Activated T-cell treated with anti-CD3 and anti-CD28 coated beads for 1 hour (primary cell): ENCODE measurements at regions not wholly inside any gene's neighbourhood (a gene's known extent, or its start where the extent isn't known, plus 50 kb on each side); places are given as distances from the start of the nearest gene placed in this dataset.
"Not testable (repeated sequence)": the region's sequence is repeated elsewhere in the genome, so short reads cannot be mapped to it uniquely, and the experiment has no call there.

ENCODE experiments used
- DNase-seq: peaks from one replicate; pipeline ENCODE4 v3.0.0-alpha.2; 2020; ENCODE audit warnings: low read depth

DNA sequence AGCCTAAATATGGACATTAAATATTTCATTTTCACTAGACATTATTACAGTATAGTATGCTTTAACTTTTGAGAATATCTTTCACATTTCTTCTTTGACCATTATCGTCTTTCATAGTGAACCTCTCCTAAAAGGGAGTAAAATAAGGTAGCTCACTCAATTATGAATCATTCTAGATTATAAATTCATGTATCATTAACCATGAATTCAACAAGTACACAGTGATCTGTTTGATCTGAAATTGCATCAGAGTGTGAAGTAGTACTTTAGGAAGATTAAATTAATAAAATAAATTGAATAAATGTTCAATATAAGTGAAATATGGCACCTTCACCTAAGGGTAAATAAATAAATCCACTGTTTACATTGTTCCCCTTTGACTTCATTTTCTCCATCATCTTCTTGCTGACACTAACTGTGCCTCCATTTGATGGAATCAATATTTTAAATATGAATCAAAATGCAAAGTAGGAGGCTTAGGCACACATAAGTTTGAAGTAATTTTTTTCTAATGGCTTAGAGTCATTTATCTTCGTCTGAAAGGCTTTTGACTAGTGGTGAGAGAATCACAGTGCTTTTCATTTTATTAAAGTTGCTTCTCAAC, 174.1 kb upstream of the MDFIC2 start:
- DNase-seq: no peak

DNA sequence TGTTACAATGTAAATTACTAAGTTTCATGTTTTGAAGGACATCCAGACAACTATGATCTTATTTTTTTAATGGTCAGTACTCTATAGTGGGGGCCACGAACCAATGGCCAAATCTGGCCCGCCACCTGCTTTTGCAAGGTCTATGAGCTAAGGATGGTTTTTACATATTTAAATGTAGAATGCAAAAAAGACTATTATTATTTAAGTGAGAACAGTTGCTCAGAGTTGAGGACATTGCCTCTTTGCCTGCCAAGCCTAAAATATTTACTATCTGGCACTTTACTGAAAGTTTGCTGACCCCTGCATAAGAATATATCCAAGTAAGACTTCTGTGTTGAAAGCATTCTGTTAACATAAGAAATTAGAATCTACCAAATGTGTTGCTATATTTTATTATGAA, 163.7 kb upstream of the MDFIC2 start:
- DNase-seq: no peak

DNA sequence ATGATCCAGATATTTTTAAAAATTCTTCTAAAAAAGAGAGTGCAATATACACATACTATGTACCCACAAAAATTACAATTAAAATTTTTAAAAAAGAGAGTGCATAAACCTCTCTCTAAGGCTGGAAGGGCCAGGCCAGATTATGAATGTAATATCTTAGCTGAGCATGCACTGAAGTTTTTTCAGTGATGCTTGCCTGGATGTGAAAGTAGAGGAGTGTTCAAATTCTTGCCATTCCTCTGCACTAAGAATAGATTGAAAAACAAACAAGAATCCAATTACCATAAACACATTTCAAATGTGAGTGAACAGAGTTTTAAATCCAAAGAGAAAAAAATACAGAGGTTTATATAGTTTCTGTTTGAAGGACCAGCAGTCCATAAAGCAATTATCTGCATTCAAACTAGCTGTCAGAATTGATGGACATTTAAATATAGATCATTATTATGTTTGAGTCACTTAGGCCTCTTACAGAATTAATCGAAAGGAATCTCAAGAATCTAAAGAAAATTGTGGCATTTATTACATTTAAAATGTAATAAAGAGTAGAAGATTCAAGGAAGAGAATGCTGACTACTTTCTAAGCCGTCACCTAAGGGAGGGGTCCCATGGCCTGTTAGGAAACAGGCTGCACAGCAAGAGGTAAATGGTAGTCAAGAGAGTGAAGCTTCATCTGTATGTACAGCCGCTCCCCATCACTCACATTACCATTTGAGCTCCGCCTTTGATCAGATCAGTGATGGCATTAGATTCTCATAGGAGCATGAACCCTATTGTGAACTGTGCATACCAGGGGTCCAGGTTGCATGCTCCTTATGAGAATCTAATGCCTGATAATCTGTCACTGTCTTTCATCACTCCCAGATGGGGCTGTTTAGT, 159.3 kb upstream of the MDFIC2 start:
- no peak for DNase-seq

DNA sequence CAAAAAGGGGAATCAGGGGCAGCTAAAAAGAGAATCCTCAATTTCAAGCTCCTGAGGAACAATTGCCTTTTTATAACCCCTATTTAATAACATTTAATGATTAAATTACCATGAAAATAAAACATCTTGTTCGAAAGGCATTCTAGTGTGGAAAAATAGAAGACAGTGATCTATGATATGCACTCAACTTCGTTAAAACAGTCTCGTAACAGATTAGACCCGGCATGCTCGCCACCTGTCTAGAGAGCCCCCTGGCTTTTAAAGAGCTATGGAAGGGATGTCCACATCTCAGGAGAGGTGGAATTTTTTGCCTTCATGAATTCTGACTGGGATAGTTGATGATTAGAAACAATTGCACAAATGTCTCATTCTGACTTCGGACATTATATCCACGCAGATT, 153.7 kb upstream of the MDFIC2 start:
- no peak for DNase-seq

DNA sequence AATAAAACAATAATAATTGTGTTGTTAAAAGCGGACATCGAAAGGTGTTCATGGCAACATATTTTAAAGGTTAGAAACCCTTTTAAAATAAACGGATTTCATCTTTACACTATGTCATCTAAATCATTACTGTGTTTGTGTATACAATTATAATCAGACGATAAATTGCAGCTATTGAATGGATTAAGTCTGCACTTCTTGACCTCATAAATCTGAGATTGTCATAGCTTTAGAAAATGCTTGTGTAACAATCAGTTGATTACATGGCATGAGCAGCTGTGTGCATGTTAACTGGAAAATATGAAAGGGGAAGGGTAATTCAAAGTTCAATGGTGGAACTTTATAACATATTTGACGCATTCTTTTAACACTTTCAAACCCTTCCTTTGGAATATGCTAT, 152.4 kb upstream of the MDFIC2 start:
- no peak for DNase-seq

DNA sequence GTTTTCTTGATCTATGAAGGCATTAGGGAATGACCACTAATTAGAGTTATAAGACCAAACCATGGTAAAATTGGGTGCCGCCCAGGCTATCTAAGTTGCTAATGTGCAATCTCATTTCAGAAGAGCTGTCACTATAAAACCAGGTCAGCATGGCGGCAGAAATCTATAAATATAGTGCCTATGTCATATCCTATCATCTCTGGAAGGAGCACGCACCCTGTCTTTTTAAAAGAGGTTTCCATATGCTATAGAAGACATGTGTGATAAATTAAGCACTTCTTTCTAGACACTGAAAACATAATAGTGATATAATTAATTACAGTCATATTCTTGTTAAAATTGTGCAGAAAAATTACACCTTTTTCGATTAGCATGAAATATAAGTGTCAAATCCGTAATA, 152.0 kb upstream of the MDFIC2 start:
- no peak for DNase-seq

DNA sequence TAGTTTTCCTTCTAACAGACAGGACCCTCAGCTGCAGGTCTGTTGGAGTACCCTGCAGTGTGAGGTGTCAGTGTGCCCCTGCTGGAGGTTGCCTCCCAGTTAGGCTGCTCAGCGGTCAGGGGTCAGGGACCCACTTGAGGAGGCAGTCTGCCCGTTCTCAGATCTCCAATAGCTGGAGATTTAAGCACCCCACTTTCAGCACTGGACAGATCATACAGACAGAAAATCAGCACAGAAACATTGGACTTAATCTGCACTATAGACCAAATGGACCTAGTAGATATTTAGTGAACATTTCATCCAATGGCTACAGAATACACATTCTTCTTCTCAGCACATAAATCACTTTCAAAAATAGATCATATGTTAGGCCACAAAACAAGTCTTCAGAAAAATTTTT, 137.8 kb upstream of the MDFIC2 start:
- DNase-seq: not testable (repeated sequence)

DNA sequence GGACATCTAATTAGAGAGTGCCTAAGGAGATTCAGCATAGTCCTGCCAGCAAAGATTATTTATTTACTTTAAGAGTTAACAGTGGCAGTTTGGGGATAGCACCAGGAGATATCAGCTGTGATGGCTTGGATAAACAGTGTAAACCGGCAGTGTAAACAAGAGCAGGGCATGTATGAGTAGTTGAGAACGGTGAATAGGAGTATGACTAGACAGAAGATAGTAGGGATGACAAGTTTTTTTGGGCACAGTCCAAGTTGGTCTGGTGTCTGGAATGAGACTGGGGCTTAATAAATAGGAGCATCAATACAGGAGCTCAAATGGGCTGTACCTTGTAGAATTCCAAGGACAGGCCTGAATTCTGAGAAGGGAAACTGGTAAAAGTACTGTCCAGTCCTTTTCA, 123.0 kb upstream of the MDFIC2 start:
- not testable (repeated sequence) for DNase-seq

DNA sequence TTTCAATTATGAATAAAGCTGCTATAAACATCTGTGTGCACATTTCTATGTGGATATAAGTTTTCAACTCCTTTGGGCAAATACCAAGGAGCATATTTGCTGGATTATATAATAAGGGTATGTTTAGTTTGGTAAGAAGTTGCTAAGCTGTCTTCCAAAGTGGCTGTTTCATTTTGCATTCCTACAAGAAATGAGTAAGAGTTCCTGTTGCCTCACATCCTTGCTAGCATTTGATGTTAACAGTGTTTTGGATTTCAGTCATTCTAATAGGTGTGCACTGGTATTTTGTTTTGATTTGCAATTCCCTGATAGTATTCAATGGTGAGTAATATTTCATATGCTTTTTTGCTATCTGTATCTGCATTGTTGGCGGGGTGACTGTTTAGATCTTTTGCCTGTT, 120.7 kb upstream of the MDFIC2 start:
- DNase-seq: no peak

DNA sequence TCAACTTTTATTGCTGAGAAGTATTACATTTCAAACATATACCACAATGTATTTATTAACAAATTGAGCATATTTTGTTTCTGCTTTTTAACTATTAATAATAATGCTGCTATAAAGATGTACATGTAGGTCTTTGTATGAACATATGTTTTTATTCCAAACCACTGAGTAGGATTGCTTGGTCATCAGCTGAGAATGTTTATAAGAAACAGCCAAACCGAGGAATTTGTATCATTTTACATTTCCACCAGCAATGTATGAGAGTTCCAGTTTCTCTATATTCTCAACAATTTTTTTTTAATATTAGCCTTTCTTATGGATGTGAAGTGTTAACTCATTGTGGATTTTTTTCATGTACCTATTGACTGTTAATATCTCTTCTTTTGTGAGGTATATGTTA, 119.5 kb upstream of the MDFIC2 start:
- DNase-seq: no peak

DNA sequence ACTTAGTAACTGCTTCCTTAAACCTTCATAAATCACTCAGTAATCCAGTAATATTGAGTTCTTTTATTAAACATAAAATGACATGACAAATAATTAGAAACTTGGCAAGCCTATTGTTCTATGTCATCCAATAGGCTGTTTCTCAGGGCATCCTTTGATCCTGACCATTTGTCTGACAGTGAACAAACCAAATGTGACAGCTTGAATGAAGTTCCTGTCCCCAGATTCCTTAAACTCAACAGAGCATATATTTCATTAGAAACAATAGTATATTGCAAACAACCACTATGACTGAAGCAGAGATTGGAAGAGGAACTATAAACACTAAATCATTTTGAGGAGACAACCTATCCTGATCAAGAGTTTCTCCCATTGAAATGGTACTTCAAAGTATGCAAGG, 113.6 kb upstream of the MDFIC2 start:
- no peak for DNase-seq

DNA sequence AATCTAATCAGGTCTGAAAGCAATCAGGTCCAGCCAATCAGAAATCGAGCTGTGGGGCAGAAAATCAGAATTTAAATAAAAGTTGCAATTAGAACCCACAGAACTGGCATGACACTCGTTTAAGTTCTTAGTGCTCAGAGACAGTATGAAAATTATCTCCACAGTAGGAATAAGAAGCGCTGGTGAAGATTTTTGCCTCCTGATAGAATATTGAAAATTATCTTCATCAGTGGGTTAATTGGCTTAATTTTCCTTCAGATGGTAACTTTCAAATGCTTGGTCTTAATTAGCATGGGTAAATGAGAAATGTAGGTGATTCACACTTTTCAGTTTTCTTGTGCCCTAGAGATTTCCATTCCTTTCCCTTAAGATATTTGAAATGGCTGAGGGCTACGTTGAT, 109.1 kb upstream of the MDFIC2 start:
- no peak for DNase-seq

DNA sequence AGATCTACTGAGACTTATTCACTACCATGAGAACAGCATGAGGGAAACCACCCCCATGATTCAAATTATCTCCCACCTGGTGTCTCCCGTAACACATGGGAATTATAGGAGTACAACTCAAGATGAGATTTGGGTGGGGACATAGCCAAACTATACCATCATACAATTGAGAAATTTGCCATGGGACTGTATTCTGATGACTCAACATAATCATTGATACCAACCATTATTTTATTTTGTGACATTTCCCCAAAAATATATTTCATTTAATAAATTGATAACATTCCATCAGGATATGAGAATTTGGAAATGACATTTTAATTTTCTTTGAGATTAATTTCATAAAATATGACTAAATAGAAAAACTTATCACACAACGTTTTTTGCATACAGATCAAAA, 96.6 kb upstream of the MDFIC2 start:
- no peak for DNase-seq

DNA sequence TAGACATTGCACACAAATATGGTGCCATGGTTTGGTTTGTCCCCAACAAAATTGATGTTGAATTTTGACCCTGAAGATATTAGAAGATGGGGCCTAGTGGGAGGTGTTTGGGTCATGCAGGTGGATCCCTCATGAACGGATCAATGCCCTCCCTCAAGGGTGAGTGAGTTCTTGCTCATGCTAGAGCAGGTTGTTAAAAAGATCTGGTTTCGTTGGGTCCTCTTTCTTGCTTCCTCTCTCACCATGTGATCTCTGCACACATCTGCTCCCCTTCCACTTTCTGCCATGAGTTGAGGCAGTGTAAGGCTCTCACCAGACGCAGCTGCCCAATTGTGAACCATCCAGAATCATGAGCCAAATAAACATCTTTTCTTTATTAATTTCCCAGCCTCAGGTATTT, 87.8 kb upstream of the MDFIC2 start:
- no peak for DNase-seq

DNA sequence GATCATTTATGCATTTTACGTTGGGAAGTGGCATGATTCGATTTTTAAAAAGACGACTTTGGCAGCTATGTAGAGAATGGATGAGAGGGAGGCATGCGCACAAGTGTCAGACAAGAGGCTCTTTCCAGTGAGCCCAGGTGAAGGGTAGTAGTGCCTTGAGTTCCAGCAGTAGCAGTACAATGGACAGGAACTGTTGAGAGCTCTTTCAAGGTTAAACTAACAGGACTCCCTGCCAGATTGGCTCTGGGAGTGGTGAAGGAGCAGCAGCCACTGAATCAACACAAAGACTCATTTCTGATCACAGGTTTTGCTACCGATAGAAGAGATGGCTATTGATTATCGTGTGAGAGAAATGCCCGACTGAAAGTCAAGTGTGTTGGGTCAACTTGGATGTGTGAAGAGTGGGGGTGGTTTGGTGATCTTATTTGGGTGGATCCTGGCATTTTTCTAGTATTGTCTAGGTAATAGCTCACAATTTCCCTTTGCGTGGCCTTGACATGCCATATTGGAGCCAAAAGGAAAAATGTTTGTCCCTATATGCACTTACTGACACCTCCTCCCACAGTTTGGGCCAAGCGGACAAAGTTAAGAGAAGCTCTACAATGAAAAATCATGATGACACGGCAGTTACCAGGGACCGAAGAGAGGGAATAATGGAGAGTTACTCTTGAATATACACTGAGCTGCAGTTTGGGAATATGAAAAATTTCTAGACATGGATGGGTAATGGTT, 81.6 kb upstream of the MDFIC2 start:
- DNase-seq: no peak

DNA sequence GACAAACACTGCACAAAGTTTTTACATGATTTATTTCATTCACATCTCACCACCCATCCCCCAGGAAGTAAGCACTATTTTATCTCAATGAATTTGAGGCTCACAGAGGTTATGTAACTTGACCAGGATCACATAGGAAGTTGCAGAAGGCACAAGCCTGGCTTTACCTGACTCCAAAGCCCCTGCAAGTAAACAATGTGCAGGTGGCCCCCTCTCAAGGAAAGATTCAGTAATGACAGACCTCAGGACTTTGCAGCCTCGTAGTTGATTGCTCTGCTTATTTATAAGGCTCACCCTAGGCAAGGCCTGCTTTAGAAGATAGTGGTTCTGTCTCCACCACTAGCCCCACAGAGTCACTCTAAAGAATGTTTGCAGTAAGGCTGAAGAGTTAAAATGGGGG, 79.8 kb upstream of the MDFIC2 start:
- no peak for DNase-seq

DNA sequence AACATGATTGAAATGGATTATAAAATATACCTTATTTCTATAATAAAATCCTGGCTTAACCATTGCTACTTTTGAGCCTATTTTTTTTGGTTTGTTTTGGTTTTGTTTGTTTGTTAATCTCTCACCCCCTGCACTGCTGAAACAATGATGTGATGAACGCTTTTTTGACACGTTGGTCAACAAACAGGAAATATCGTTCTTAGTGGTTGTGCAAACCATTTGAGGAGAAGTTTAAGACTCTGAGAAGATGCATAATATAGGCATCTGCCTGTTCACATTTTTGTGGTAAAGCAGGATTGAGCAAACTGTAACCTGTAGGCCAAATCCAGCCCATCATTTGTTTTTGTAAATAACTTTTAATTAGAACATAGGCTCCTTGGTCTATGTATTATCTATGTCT, 75.5 kb upstream of the MDFIC2 start:
- no peak for DNase-seq

DNA sequence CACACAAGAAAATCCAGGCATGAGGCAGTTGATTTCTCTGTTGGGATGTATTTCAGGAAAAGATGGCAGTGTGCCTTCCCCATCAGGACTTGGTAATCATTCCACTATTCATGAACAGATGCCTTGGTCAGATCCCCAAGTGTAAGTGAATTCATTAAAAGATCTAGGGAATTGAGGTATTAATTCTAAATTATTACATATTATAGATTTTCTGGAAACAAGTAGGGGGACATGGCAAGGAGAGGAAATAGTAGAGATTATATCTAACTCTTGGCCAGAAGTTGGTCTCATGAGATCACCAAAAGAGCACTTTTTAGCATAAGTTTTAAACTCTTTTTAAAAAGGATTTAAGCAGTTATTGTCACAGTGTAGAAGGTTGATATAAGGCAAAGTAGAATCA, 74.4 kb upstream of the MDFIC2 start:
- no peak for DNase-seq

DNA sequence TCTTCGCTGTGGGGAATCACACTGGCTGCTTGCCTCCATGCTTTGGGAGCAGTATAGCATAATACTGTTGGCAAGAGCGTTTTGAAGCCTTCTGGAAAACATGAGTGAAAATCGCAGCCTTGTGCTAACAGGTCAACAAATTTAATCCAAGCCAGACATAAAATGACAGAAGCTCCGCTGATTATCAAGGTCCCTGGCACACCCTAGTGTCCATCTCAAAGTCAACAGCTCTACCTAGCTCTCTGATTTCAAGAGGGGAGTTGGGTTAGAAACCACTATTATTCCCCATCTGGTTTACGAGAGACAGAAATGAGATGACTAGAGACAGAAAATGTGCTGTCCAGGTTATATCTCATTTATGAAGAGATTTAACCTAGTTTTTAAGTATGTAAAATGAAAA, 73.6 kb upstream of the MDFIC2 start:
- no peak for DNase-seq

DNA sequence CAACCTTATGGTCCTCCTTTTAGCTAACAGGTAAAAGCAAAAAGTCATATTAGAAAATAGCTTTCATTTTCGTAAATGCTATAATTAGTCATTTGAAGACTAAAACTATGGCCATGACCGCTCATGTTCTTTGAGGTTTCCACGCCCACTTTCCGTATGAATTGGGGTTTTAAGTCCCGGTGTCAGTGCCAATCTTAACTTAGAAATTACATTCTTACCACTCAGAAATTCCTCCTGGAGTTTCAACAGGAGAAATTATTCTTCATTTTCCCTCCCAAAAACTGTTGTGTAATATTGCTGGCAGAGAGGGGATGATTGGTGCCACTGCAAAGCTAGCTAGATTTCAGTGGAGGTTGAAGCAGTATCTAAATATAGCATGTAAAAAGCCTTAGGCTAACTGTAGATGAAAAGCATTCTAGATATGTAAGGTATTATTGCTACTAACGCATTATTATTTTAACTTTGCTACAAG, 71.0 kb upstream of the MDFIC2 start:
- DNase-seq: no peak

DNA sequence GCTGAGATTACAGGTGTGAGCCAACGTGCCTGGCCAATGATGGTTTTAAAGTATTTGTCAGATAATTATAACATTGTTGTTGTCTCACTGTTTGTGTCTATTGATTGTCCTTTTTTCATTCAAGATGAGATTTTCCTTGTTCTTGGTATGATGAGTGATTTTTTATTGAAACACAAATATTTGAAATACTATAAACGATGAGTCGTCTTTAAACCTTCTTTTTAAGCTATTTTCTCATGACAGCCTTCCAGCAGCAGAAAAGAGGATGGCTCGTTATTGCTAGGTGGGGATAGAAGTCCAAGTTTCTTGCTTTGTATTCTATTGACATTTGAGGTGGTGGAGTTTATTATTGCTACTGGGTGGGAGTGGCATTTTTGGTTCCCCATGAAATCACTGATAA, 61.7 kb upstream of the MDFIC2 start:
- DNase-seq: no peak
